CD14-positive monocyte (primary cell): ENCODE measurements at regions not wholly inside any gene's neighbourhood (a gene's known extent, or its start where the extent isn't known, plus 50 kb on each side); places are given as distances from the start of the nearest gene placed in this dataset.

Experiments used
- DNase-seq, 3 donors: peaks; one replicate each; pipeline ENCODE4 v3.0.0-alpha.2; 2011 to 2022
- H2AFZ ChIP-seq: 2 replicates; pipeline ENCODE4 v1.6.0; 2012; ENCODE audit warnings: mild to moderate bottlenecking, low read depth, low read length, inconsistent platforms; ENCODE audit not compliant: insufficient read depth, poor library complexity, severe bottlenecking
- H3K27ac ChIP-seq, 2 donors: 1 replicate in 1 of 2; 2 replicates in 1 of 2; pipeline ENCODE4 v1.5.1; 2012 to 2013; ENCODE audit warnings: low read length in 2 of 2, control low read depth in 1 of 2, inconsistent platforms in 1 of 2, low read depth in 1 of 2, mild to moderate bottlenecking in 1 of 2
- H3K27me3 ChIP-seq, 2 donors: one replicate each; pipeline versions ENCODE4 v1.6.0 to v1.6.1; 2011 to 2013; ENCODE audit warnings: low read length in 2 of 2; ENCODE audit not compliant: control insufficient read depth in 2 of 2, insufficient read depth in 2 of 2
- H3K36me3 ChIP-seq, 2 donors: replicated peaks in 1 of 2; 1 replicate in 1 of 2; 2 replicates in 1 of 2; pipeline versions ENCODE4 v1.5.1 to v1.6.1; 2012 to 2013; ENCODE audit warnings: low read length in 2 of 2, control low read depth in 1 of 2, inconsistent platforms in 1 of 2, mild to moderate bottlenecking in 1 of 2; ENCODE audit not compliant: insufficient read depth in 2 of 2, control insufficient read depth in 1 of 2
- H3K4me1 ChIP-seq, 2 donors: 1 replicate in 1 of 2; 2 replicates in 1 of 2; pipeline versions ENCODE4 v1.5.1 to v1.6.1; 2012 to 2013; ENCODE audit warnings: low read length in 2 of 2, control low read depth in 1 of 2, inconsistent platforms in 1 of 2, mild to moderate bottlenecking in 1 of 2, moderate library complexity in 1 of 2; ENCODE audit not compliant: insufficient read depth in 2 of 2, control insufficient read depth in 1 of 2
- H3K4me2 ChIP-seq: replicated peaks from 2 replicates; pipeline ENCODE3; 2012; ENCODE audit warnings: low read length, moderate library complexity, mild to moderate bottlenecking; ENCODE audit not compliant: poor library complexity, severe bottlenecking; ENCODE audit errors: extremely low read depth
- H3K4me3 ChIP-seq, 3 experiments: fragments of 200-600 bp in 1 of 3; sonication (generic) in 1 of 3; replicated peaks in 1 of 3; 1 replicate in 2 of 3; 2 replicates in 1 of 3; pipeline ENCODE4 v1.5.1; 2011 to 2013; ENCODE audit warnings: low read length in 3 of 3, mild to moderate bottlenecking in 3 of 3, control low read depth in 2 of 3, low read depth in 2 of 3, inconsistent platforms in 1 of 3, moderate library complexity in 1 of 3
- H3K79me2 ChIP-seq: 2 replicates; pipeline ENCODE4 v1.6.0; 2012; ENCODE audit warnings: mild to moderate bottlenecking, control low read depth, inconsistent platforms, low read length, moderate library complexity; ENCODE audit not compliant: insufficient read depth
- H3K9ac ChIP-seq: 2 replicates; pipeline ENCODE4 v1.6.0; 2017; ENCODE audit warnings: low read length, mild to moderate bottlenecking; ENCODE audit not compliant: insufficient read depth, poor library complexity, severe bottlenecking
- H3K9me3 ChIP-seq, 2 donors: replicated peaks in 1 of 2; 1 replicate in 1 of 2; 2 replicates in 1 of 2; pipeline versions ENCODE4 v1.5.1 to v1.6.1; 2012 to 2013; ENCODE audit warnings: low read length in 2 of 2, control low read depth in 1 of 2; ENCODE audit not compliant: control insufficient read depth in 1 of 2, insufficient read depth in 1 of 2
- H4K20me1 ChIP-seq: 2 replicates; pipeline ENCODE4 v1.6.0; 2012; ENCODE audit warnings: mild to moderate bottlenecking, low read length, control low read depth, moderate library complexity; ENCODE audit not compliant: insufficient read depth
- H3K27ac Mint-ChIP-seq, 7 donors: one replicate each; pipeline ENCODE4 v1.8.0; 2020; ENCODE audit warnings: mild to moderate bottlenecking in 7 of 7, mixed read lengths in 7 of 7, moderate library complexity in 6 of 7, inconsistent platforms in 2 of 7
- H3K27me3 Mint-ChIP-seq, 3 donors: one replicate each; pipeline ENCODE4 v1.8.0; 2021 to 2022; ENCODE audit warnings: low read depth in 3 of 3, mild to moderate bottlenecking in 3 of 3, mixed read lengths in 3 of 3, moderate library complexity in 3 of 3, inconsistent platforms in 1 of 3
- H3K36me3 Mint-ChIP-seq, 2 donors: one replicate each; pipeline ENCODE4 v1.8.0; 2020; ENCODE audit warnings: mixed read lengths in 2 of 2, inconsistent platforms in 1 of 2, mild to moderate bottlenecking in 1 of 2
- H3K4me1 Mint-ChIP-seq: one replicate; pipeline ENCODE4 v1.8.0; 2020; ENCODE audit warnings: mild to moderate bottlenecking, mixed read lengths
- H3K4me3 Mint-ChIP-seq, 2 donors: one replicate each; pipeline ENCODE4 v1.8.0; 2020; ENCODE audit warnings: mild to moderate bottlenecking in 2 of 2, mixed read lengths in 2 of 2, moderate library complexity in 1 of 2
- H3K9me3 Mint-ChIP-seq, 7 donors: one replicate each; pipeline ENCODE4 v1.8.0; 2020 to 2022; ENCODE audit warnings: mixed read lengths in 7 of 7, mild to moderate bottlenecking in 6 of 7, moderate library complexity in 6 of 7, inconsistent platforms in 2 of 7
- WGBS: methylation state at CpG from one replicate; pipeline ENCODE4 v1.1.5; 2013; ENCODE audit warnings: missing lambda C conversion rate; ENCODE audit not compliant: insufficient coverage; 5-methylcytosine and 5-hydroxymethylcytosine counted together
- intact Hi-C, 2 donors: fragments of 100-400 bp; cut with micrococcal nuclease; formaldehyde crosslinking; loops; one replicate each; pipeline versions ENCODE4 v1.15.0 to v1.15.1; 2023
- TF ChIP-seq, protein P1 (sequence below): fragments of 200-600 bp; IDR thresholded peaks from one replicate; pipeline ENCODE4 v1.8.0; 2022; ENCODE audit warnings: antibody characterized with exemption, mild to moderate bottlenecking

DNA sequence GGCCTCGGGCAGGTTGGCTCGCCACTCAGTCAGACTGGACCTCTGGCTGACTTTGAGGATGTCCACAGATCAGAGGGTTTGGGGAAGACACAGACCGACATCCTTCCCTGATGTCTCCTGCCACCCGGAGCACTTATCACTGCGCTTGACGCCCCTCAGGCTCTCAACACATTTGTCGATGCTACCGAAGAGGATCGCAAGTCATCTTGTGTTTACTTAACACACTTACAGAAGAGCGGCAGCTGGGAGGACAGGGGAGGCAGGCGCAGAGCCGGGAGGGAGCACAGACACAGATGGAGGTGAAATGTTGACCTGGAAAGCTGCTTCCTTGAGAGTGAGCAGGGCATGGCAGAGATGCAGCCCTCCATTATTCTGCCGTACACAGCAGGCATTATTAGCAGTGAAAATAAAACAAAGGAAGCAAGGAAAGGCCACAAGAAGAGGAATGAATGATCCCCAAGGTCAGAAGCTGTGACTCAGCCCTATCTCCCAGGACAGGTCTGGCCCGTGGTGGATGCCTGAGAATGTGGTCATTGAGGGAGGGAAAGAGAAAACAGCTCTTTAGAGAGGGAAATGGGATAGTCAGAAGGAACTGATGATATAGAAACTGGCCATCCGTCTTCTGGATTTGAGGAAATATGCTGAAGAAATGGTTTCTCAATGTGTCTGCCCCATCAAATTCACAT is 549.5 kb upstream of the ARGLU1 start:
- TF ChIP-seq, protein P1, sequence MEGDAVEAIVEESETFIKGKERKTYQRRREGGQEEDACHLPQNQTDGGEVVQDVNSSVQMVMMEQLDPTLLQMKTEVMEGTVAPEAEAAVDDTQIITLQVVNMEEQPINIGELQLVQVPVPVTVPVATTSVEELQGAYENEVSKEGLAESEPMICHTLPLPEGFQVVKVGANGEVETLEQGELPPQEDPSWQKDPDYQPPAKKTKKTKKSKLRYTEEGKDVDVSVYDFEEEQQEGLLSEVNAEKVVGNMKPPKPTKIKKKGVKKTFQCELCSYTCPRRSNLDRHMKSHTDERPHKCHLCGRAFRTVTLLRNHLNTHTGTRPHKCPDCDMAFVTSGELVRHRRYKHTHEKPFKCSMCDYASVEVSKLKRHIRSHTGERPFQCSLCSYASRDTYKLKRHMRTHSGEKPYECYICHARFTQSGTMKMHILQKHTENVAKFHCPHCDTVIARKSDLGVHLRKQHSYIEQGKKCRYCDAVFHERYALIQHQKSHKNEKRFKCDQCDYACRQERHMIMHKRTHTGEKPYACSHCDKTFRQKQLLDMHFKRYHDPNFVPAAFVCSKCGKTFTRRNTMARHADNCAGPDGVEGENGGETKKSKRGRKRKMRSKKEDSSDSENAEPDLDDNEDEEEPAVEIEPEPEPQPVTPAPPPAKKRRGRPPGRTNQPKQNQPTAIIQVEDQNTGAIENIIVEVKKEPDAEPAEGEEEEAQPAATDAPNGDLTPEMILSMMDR = no peak
- Histone ChIP-seq H4K20me1 (no peaks in the 10 kb centered on the region), H3K4me1 (no peaks in the 10 kb centered on the region), H3K79me2 (no peaks in the 10 kb centered on the region), H3K4me3 (no peak overlapping the region), H2AFZ (no peak overlapping the region), H3K27me3 (no peaks in the 10 kb centered on the region), H3K27ac (no peak overlapping the region), H3K4me2 (no peak overlapping the region), H3K36me3 (no peaks in the 10 kb centered on the region), H3K9me3 (peaks cover 5 to 9% of the 10 kb centered on the region in 2 donors), H3K9ac (no peak overlapping the region)
- intact Hi-C loops = no loop called here
- H3K9me3 Mint-ChIP-seq = peaks cover 1 to 5% (median 2%) of the 10 kb centered on the region in 7 donors
- WGBS = 77% methylated on average over 4 of the region's 15 CpGs
- no peaks in the 10 kb centered on the region for H3K4me1 Mint-ChIP-seq
- no peak overlapping the region for H3K4me3 Mint-ChIP-seq
- H3K27ac Mint-ChIP-seq = peak overlapping the region in 1 of 7 donors; percentile 74
- no peaks in the 10 kb centered on the region for H3K36me3 Mint-ChIP-seq
- DNase-seq = no peak
- H3K27me3 Mint-ChIP-seq = peaks cover 0 to 2% (median 0%) of the 10 kb centered on the region in 3 donors

DNA sequence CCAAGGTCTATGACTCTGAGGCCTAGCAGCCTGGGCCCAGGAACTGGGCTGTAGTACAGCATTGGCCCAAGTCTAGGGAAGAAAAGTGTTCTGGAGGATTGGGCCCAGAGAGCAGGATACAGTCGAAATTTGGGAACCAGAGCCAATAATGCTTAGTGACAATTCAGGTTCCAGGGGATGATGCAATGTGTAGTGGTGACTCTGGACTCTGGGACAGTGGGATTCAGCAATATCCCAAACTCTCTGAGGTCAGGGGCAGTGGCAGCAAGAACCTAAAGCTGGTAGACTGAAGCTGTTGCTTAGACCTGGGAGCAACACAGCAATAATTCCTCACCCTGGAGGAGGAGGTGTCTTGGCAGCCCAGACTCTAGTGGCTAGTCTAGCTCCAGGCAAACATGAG is 545.5 kb upstream of the ARGLU1 start:
- TF ChIP-seq, protein P1 = no peak
- Mint-ChIP-seq H3K27ac (no peak overlapping the region), H3K4me3 (no peak overlapping the region), H3K9me3 (peaks cover 1 to 19% (median 7%) of the 10 kb centered on the region in 7 donors), H3K4me1 (no peaks in the 10 kb centered on the region), H3K27me3 (peaks cover 0 to 1% (median 0%) of the 10 kb centered on the region in 3 donors), H3K36me3 (no peaks in the 10 kb centered on the region)
- WGBS = 80% methylated on average over 1 of the region's 1 CpG
- no peaks in the 10 kb centered on the region for H3K79me2 ChIP-seq
- no peaks in the 10 kb centered on the region for H4K20me1 ChIP-seq
- no peak overlapping the region for H3K4me3 ChIP-seq
- no peak for DNase-seq
- intact Hi-C loops = no loop called here
- no peak overlapping the region for H2AFZ ChIP-seq
- no peaks in the 10 kb centered on the region for H3K4me1 ChIP-seq
- H3K4me2 ChIP-seq = no peak overlapping the region
- H3K9me3 ChIP-seq = peaks cover 9 to 13% of the 10 kb centered on the region in 2 donors
- no peak overlapping the region for H3K9ac ChIP-seq
- H3K36me3 ChIP-seq = no peaks in the 10 kb centered on the region
- no peak overlapping the region for H3K27ac ChIP-seq
- no peaks in the 10 kb centered on the region for H3K27me3 ChIP-seq
